ENCODE measurements at regions not wholly inside any gene's neighbourhood (a gene's known extent, or its start where the extent isn't known, plus 50 kb on each side); places are given as distances from the start of the nearest gene placed in this dataset.

GRCh38 chr5:92265804-92266203 is 882.7 kb upstream of the ARRDC3 start:
- TF ChIP-seq POLR2A (IDR thresholded peaks at IDR 0.05; ENCODE audit: low read depth, low read length) (no peak), CTCF (IDR thresholded peaks at IDR 0.05; ENCODE audit: extremely low read depth in 1 of 2, insufficient read depth in 1 of 2, low read depth in 1 of 2, low read length in 2 of 2) (no peak), GATA2 (IDR thresholded peaks at IDR 0.05; ENCODE audit: insufficient read depth, insufficient read length, low read depth, low read length) (no peak), EZH2 (IDR thresholded peaks at IDR 0.05; ENCODE audit: borderline replicate concordance, low read depth, low read length, severe bottlenecking) (no peak), POLR2AphosphoS5 (IDR thresholded peaks at IDR 0.05; ENCODE audit: insufficient read depth, low read depth, low read length) (no peak), JUN (IDR thresholded peaks at IDR 0.05; ENCODE audit: borderline replicate concordance, insufficient read depth, insufficient read length, low read depth) (no peak), MAX (IDR thresholded peaks at IDR 0.05; ENCODE audit: insufficient read depth, insufficient read length) (no peak), FOS (IDR thresholded peaks at IDR 0.05; ENCODE audit: borderline replicate concordance, insufficient read depth, low read length) (no peak)

Data from endothelial cell of umbilical vein (primary cell).